Esophagus muscularis mucosa (tissue), 3 donors: ENCODE measurements at regions not wholly inside any gene's neighbourhood (a gene's known extent, or its start where the extent isn't known, plus 50 kb on each side); places are given as distances from the start of the nearest gene placed in this dataset.

Experiments
- POLR2AphosphoS5 ChIP-seq, 2 donors: sonication (generic); formaldehyde crosslinking; IDR thresholded peaks; one replicate each; pipeline ENCODE4 v1.6.1; 2017; ENCODE audit warnings: antibody characterized with exemption in 2 of 2
- TF ChIP-seq, protein P1 (sequence below), 3 experiments: fragments of 200-600 bp in 2 of 3; fragments of 450-650 bp in 1 of 3; sonication (generic) in 2 of 3; IDR thresholded peaks; one replicate each; pipeline ENCODE4 v1.5.1; 2017 to 2019; ENCODE audit warnings: antibody characterized with exemption in 3 of 3, mild to moderate bottlenecking in 2 of 3, moderate library complexity in 1 of 3

DNA sequence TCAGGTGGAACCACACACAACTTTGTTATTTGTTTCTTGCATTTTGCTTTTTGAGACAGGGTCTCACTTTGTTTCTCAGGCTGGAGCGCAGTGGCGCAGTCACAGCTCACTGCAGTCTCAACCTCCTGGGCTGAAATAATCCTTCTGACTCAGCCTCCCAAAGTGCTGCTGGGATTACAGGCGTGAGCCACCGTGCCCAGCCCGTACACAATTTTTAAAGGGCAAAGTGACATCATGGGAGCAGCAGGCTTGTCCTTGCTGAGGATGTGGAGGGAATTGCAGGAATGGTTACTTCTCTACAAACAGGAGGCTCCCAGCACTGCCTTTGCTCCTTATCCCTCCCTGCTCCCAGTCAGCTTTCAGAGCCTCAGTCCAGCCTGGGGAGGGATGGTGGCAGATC lies 355.9 kb upstream of the KLHL29 start:
- TF ChIP-seq, protein P1, sequence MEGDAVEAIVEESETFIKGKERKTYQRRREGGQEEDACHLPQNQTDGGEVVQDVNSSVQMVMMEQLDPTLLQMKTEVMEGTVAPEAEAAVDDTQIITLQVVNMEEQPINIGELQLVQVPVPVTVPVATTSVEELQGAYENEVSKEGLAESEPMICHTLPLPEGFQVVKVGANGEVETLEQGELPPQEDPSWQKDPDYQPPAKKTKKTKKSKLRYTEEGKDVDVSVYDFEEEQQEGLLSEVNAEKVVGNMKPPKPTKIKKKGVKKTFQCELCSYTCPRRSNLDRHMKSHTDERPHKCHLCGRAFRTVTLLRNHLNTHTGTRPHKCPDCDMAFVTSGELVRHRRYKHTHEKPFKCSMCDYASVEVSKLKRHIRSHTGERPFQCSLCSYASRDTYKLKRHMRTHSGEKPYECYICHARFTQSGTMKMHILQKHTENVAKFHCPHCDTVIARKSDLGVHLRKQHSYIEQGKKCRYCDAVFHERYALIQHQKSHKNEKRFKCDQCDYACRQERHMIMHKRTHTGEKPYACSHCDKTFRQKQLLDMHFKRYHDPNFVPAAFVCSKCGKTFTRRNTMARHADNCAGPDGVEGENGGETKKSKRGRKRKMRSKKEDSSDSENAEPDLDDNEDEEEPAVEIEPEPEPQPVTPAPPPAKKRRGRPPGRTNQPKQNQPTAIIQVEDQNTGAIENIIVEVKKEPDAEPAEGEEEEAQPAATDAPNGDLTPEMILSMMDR (IDR thresholded peaks at IDR 0.05), result no peak
- TF ChIP-seq POLR2AphosphoS5 (IDR thresholded peaks at IDR 0.05), result no peak
